ENCODE measurements at regions not wholly inside any gene's neighbourhood (a gene's known extent, or its start where the extent isn't known, plus 50 kb on each side); places are given as distances from the start of the nearest gene placed in this dataset.

DNA sequence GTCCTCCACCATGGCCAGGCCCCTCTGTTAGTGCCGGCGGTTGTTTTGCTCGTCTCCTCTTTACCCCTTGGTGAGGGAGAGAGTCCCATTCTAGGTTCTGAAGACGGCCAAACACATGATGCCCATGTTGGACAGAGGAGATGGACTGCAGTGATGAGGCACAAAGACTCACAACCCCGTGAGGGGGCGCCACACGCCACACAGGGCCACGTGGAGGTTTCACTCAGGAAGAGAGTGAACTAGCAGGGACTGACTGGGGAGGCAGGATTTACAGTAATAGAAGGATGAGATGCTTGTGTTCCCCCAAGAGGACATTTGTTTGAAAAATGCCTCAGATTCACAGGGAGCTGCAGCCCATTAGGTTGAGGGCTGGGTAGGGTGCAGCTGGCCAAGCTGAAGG lies 655.3 kb upstream of the FRG1 start:
- H2AFZ ChIP-seq (ENCODE audit: low read length), result no peak overlapping the region
- ChIA-PET POLR2A (ENCODE audit: unreplicated experiment) (no interaction called here), CTCF (no interaction called here)
- no peak overlapping the region for H3K9ac ChIP-seq (ENCODE audit: low read length)
- no peaks in the 10 kb centered on the region for H3K4me1 ChIP-seq (ENCODE audit: insufficient read depth, low read length)
- H3K36me3 ChIP-seq (ENCODE audit: low read depth, low read length), result no peaks in the 10 kb centered on the region
- no peaks in the 10 kb centered on the region for H3F3A ChIP-seq (ENCODE audit: low read length, unreplicated experiment)
- intact Hi-C loops (cut with micrococcal nuclease), result no loop called here
- no peaks in the 10 kb centered on the region for H4K20me1 ChIP-seq (ENCODE audit: low read length)
- no peaks in the 10 kb centered on the region for H3K9me2 ChIP-seq (replicated peaks; ENCODE audit: low read length)
- no peak overlapping the region for H3K27ac ChIP-seq (ENCODE audit: low read length)
- no peak for ATAC-seq
- no peaks in the 10 kb centered on the region for H3K79me2 ChIP-seq (ENCODE audit: low read length)
- H3K9me3 ChIP-seq (ENCODE audit: low read length), result no peaks in the 10 kb centered on the region
- no peaks in the 10 kb centered on the region for H3K27me3 ChIP-seq (ENCODE audit: low read length)
- H3K4me3 ChIP-seq (ENCODE audit: low read length), result no peak overlapping the region
- no TSS peak for BruUV-seq (replicated peaks)
- DNase-seq, result no peak
- no peak overlapping the region for H3K4me2 ChIP-seq (ENCODE audit: low read length)
- no peak for TF ChIP-seq EZH2phosphoT487 (IDR thresholded peaks at IDR 0.05; ENCODE audit: borderline replicate concordance, low read length)
- TF ChIP-seq, protein P1, sequence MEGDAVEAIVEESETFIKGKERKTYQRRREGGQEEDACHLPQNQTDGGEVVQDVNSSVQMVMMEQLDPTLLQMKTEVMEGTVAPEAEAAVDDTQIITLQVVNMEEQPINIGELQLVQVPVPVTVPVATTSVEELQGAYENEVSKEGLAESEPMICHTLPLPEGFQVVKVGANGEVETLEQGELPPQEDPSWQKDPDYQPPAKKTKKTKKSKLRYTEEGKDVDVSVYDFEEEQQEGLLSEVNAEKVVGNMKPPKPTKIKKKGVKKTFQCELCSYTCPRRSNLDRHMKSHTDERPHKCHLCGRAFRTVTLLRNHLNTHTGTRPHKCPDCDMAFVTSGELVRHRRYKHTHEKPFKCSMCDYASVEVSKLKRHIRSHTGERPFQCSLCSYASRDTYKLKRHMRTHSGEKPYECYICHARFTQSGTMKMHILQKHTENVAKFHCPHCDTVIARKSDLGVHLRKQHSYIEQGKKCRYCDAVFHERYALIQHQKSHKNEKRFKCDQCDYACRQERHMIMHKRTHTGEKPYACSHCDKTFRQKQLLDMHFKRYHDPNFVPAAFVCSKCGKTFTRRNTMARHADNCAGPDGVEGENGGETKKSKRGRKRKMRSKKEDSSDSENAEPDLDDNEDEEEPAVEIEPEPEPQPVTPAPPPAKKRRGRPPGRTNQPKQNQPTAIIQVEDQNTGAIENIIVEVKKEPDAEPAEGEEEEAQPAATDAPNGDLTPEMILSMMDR (conservative IDR thresholded peaks at IDR 0.05; ENCODE audit: low read depth, low read length), result no peak
- TF ChIP-seq EZH2 (IDR thresholded peaks at IDR 0.05; ENCODE audit: low read length, unreplicated experiment), result no peak

DNA sequence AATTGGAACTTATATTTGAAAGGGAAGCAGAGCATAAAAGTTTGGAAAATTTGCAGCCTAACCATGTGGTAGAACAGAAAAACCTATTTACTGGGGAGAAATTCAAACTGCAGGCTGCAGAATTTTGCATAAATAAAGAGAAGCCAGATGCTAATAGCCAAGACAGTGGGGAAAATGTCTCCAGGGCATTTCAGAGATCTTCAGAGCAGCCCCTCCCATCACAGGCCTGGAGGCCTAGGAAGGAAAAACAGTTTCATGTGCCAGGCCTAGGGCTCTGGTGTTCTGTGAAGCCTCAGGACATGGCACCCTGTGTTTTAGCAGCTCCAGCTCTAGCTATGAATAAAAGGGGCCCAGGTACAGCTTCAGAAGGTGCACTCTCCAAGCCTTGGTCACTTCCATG lies 648.7 kb upstream of the FRG1 start:
- no peaks in the 10 kb centered on the region for H3K9me2 ChIP-seq (replicated peaks; ENCODE audit: low read length)
- H4K20me1 ChIP-seq (ENCODE audit: low read length), result no peaks in the 10 kb centered on the region
- ChIA-PET POLR2A (ENCODE audit: unreplicated experiment) (no interaction called here), CTCF (no interaction called here)
- H3K27ac ChIP-seq (ENCODE audit: low read length), result no peak overlapping the region
- H3K4me3 ChIP-seq (ENCODE audit: low read length), result no peak overlapping the region
- DNase-seq (no peak), ATAC-seq (no peak)
- no peak overlapping the region for H3K4me2 ChIP-seq (ENCODE audit: low read length)
- H3K9ac ChIP-seq (ENCODE audit: low read length), result no peak overlapping the region
- H3F3A ChIP-seq (ENCODE audit: low read length, unreplicated experiment), result no peaks in the 10 kb centered on the region
- H2AFZ ChIP-seq (ENCODE audit: low read length), result no peak overlapping the region
- no peaks in the 10 kb centered on the region for H3K9me3 ChIP-seq (ENCODE audit: low read length)
- H3K27me3 ChIP-seq (ENCODE audit: low read length), result no peaks in the 10 kb centered on the region
- H3K4me1 ChIP-seq (ENCODE audit: insufficient read depth, low read length), result no peaks in the 10 kb centered on the region
- no peaks in the 10 kb centered on the region for H3K79me2 ChIP-seq (ENCODE audit: low read length)
- no peak for TF ChIP-seq EZH2phosphoT487 (IDR thresholded peaks at IDR 0.05; ENCODE audit: borderline replicate concordance, low read length)
- no peak for TF ChIP-seq EZH2 (IDR thresholded peaks at IDR 0.05; ENCODE audit: low read length, unreplicated experiment)
- TF ChIP-seq, protein P1 (conservative IDR thresholded peaks at IDR 0.05; ENCODE audit: low read depth, low read length), result no peak
- no peaks in the 10 kb centered on the region for H3K36me3 ChIP-seq (ENCODE audit: low read depth, low read length)
- intact Hi-C loops (cut with micrococcal nuclease), result no loop called here
- no TSS peak for BruUV-seq (replicated peaks)

- no peak for ATAC-seq
- ChIA-PET POLR2A (ENCODE audit: unreplicated experiment) (no interaction called here), CTCF (no interaction called here)
These were observed 647.2 kb upstream of the FRG1 start for GRCh38 chr4:189293459-189293858.

More at GRCh38 chr4:189293459-189293858, 647.2 kb upstream of the FRG1 start:
- Histone ChIP-seq H3K36me3 (ENCODE audit: low read depth, low read length) (no peaks in the 10 kb centered on the region), H4K20me1 (ENCODE audit: low read length) (no peaks in the 10 kb centered on the region), H3K79me2 (ENCODE audit: low read length) (no peaks in the 10 kb centered on the region), H3K27me3 (ENCODE audit: low read length) (no peaks in the 10 kb centered on the region), H3K9ac (ENCODE audit: low read length) (no peak overlapping the region), H3K27ac (ENCODE audit: low read length) (no peak overlapping the region), H3F3A (ENCODE audit: low read length, unreplicated experiment) (no peaks in the 10 kb centered on the region), H2AFZ (ENCODE audit: low read length) (no peak overlapping the region), H3K9me3 (ENCODE audit: low read length) (no peaks in the 10 kb centered on the region), H3K9me2 (replicated peaks; ENCODE audit: low read length) (no peaks in the 10 kb centered on the region), H3K4me3 (ENCODE audit: low read length) (no peak overlapping the region), H3K4me1 (ENCODE audit: insufficient read depth, low read length) (no peaks in the 10 kb centered on the region), H3K4me2 (ENCODE audit: low read length) (no peak overlapping the region)
- intact Hi-C loops (cut with micrococcal nuclease), result no loop called here
- TF ChIP-seq EZH2 (IDR thresholded peaks at IDR 0.05; ENCODE audit: low read length, unreplicated experiment), result no peak
- no peak for TF ChIP-seq EZH2phosphoT487 (IDR thresholded peaks at IDR 0.05; ENCODE audit: borderline replicate concordance, low read length)
- TF ChIP-seq, protein P1 (conservative IDR thresholded peaks at IDR 0.05; ENCODE audit: low read depth, low read length), result no peak
- no peak for DNase-seq
- BruUV-seq (replicated peaks), result no TSS peak

Data from PC-3 (cell line).